DND-41 (cell line): ENCODE measurements at regions not wholly inside any gene's neighbourhood (a gene's known extent, or its start where the extent isn't known, plus 50 kb on each side); places are given as distances from the start of the nearest gene placed in this dataset.
A peak's percentile ranks its signal among the peaks of the same experiment; 100 is the strongest.

Experiments
- ATAC-seq: fragments of 200-7000 bp; cut with Tn5 transposase; 3 replicates; pipeline ENCODE4 v1.9.1; 2021; ENCODE audit warnings: low read depth; ENCODE audit not compliant: insufficient read depth
- DNase-seq: peaks from one replicate; pipeline ENCODE4 v3.0.0-alpha.2; 2020
- H2AFZ ChIP-seq: 2 replicates; pipeline ENCODE4 v1.6.0; 2012; ENCODE audit warnings: low read depth, low read length
- H3K27ac ChIP-seq: 2 replicates; pipeline ENCODE4 v1.5.1; 2012; ENCODE audit warnings: low read length, inconsistent platforms
- H3K27me3 ChIP-seq: fragments of 200-600 bp; sonication (generic); 2 replicates; pipeline ENCODE4 v1.6.0; 2012; ENCODE audit warnings: low read length, mild to moderate bottlenecking, inconsistent platforms; ENCODE audit not compliant: insufficient read depth, poor library complexity
- H3K36me3 ChIP-seq: 2 replicates; pipeline ENCODE4 v1.5.1; 2012; ENCODE audit warnings: low read length, inconsistent platforms; ENCODE audit not compliant: insufficient read depth
- H3K4me1 ChIP-seq: 2 replicates; pipeline ENCODE4 v1.5.1; 2012; ENCODE audit warnings: mild to moderate bottlenecking, low read length; ENCODE audit not compliant: insufficient read depth
- H3K4me2 ChIP-seq: 2 replicates; pipeline ENCODE4 v1.6.0; 2012; ENCODE audit warnings: mild to moderate bottlenecking, moderate library complexity, low read length, inconsistent platforms; ENCODE audit not compliant: insufficient read depth
- H3K4me3 ChIP-seq, 2 experiments: fragments of 200-600 bp in 1 of 2; shearing (Covaris generic) in 1 of 2; 2 replicates each; pipeline ENCODE4 v1.5.1; 2012 to 2016; ENCODE audit warnings: inconsistent platforms in 2 of 2, low read length in 2 of 2, mild to moderate bottlenecking in 2 of 2, low read depth in 1 of 2, moderate library complexity in 1 of 2
- H3K79me2 ChIP-seq: 2 replicates; pipeline ENCODE4 v1.6.0; 2012; ENCODE audit warnings: low read length, inconsistent platforms; ENCODE audit not compliant: insufficient read depth
- H3K9ac ChIP-seq: 2 replicates; pipeline ENCODE4 v1.6.0; 2012; ENCODE audit warnings: low read depth, mild to moderate bottlenecking, inconsistent platforms, low read length, moderate library complexity
- H3K9me3 ChIP-seq: 2 replicates; pipeline ENCODE4 v1.5.1; 2012; ENCODE audit warnings: low read length, moderate library complexity, mild to moderate bottlenecking, inconsistent platforms; ENCODE audit not compliant: insufficient read depth, severe bottlenecking
- H4K20me1 ChIP-seq: 2 replicates; pipeline ENCODE4 v1.6.0; 2012; ENCODE audit warnings: low read length; ENCODE audit not compliant: insufficient read depth
- EZH2 ChIP-seq: IDR thresholded peaks from 3 replicates; pipeline ENCODE4 v1.6.1; 2012; ENCODE audit warnings: borderline replicate concordance, low read depth, mild to moderate bottlenecking, moderate library complexity, low read length, inconsistent platforms; ENCODE audit not compliant: severe bottlenecking
- TF ChIP-seq, protein P1 (sequence below): IDR thresholded peaks from 2 replicates; pipeline ENCODE4 v1.5.1; 2012; ENCODE audit warnings: borderline replicate concordance, low read length, moderate library complexity, mild to moderate bottlenecking; ENCODE audit not compliant: poor library complexity, severe bottlenecking; ENCODE audit errors: extremely low read depth

DNA sequence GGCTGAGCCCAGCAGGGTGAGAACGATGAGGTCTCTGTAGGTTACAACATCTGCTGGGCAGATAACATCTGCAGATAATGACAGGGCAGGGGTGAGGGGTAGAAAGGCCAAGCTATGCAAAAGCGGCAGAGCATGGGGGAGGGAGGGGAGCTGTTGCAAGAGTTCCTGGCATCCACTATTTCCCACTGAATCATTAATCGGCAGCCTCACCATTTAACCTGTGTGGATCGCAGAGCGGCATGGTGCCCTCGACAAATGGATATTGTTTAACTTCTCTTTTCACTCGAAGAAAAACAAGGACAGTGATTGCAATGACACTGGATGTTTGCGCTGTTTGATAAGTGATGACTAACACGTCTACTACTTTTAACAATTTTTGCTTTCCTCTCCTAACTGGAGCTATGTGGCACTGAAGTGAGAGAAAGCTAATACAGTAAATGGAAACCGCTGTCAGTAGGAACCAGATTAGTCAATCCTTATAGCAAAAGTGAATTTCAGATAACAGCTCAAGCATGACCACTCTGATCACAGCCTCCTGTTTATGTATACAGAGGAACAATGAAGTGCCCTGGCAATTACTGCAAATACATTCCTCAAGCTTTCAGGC is 381.5 kb downstream of the TFAP2A start:
- Histone ChIP-seq H4K20me1 (no peaks in the 10 kb centered on the region), H3K9me3 (no peaks in the 10 kb centered on the region), H3K4me3 (no peak overlapping the region), H3K79me2 (no peaks in the 10 kb centered on the region), H2AFZ (no peak overlapping the region), H3K36me3 (no peaks in the 10 kb centered on the region), H3K4me2 (no peak overlapping the region), H3K27ac (no peak overlapping the region), H3K27me3 (no peaks in the 10 kb centered on the region), H3K9ac (no peak overlapping the region), H3K4me1 (no peaks in the 10 kb centered on the region)
- ATAC-seq (no peak), DNase-seq (no peak)
- TF ChIP-seq, protein P1, sequence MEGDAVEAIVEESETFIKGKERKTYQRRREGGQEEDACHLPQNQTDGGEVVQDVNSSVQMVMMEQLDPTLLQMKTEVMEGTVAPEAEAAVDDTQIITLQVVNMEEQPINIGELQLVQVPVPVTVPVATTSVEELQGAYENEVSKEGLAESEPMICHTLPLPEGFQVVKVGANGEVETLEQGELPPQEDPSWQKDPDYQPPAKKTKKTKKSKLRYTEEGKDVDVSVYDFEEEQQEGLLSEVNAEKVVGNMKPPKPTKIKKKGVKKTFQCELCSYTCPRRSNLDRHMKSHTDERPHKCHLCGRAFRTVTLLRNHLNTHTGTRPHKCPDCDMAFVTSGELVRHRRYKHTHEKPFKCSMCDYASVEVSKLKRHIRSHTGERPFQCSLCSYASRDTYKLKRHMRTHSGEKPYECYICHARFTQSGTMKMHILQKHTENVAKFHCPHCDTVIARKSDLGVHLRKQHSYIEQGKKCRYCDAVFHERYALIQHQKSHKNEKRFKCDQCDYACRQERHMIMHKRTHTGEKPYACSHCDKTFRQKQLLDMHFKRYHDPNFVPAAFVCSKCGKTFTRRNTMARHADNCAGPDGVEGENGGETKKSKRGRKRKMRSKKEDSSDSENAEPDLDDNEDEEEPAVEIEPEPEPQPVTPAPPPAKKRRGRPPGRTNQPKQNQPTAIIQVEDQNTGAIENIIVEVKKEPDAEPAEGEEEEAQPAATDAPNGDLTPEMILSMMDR = no peak
- no peak for TF ChIP-seq EZH2

DNA sequence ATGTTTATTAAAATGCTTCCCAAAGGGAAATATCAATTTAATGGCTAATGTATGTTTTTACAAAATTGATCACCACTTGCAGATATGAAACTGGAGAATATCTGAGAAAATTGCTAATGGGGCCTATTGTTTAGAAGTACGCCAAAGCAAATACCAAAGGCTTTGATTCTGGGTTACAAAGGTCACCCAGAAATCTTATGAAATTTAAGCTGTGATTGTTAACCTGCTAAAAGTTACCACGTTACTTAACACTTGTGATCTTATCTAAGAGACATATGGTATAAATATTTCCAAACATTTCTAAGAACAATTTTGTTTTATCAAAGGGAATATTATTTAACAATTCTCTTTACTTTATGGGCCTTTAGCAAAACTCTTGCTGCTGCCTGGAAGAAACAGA is 383.3 kb downstream of the TFAP2A start:
- no peak overlapping the region for H3K4me3 ChIP-seq
- H3K4me1 ChIP-seq = no peaks in the 10 kb centered on the region
- H4K20me1 ChIP-seq = no peaks in the 10 kb centered on the region
- H3K9ac ChIP-seq = no peak overlapping the region
- DNase-seq (no peak), ATAC-seq (no peak)
- H3K27me3 ChIP-seq = no peaks in the 10 kb centered on the region
- H3K27ac ChIP-seq = no peak overlapping the region
- H3K36me3 ChIP-seq = no peaks in the 10 kb centered on the region
- no peaks in the 10 kb centered on the region for H3K9me3 ChIP-seq
- no peak for TF ChIP-seq EZH2
- TF ChIP-seq, protein P1 = no peak
- no peak overlapping the region for H3K4me2 ChIP-seq
- H3K79me2 ChIP-seq = no peaks in the 10 kb centered on the region
- H2AFZ ChIP-seq = no peak overlapping the region

DNA sequence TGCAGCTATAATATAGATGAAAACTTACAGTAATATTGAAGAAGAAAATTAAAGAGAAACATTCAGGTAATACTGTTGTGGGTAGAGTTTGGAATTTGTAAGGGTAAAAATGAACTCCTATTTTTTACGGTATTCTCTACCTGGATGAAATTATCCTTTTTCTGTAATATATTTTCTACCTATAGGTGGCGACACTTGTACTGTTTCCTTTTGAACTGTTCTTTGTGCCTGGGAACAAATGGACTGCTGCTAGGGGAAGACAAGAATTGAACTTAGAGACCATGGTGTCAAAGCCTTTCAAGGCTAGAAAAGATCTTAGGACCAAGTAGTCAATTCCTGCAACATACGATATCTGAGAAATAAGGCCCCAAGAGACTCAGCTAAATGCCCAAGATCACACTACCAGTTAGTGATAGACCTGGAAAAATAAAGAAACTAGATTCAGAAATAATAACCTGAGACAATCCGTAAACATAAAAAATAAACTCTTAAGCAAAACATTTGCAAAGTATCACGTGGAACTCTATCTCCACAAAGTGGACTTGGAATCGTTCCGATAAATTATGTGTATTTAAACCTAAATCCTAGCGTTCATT is 383.8 kb downstream of the TFAP2A start:
- Histone ChIP-seq H2AFZ (no peak overlapping the region), H3K9me3 (no peaks in the 10 kb centered on the region), H3K4me2 (no peak overlapping the region), H3K27ac (no peak overlapping the region), H3K9ac (no peak overlapping the region), H3K27me3 (no peaks in the 10 kb centered on the region), H3K4me3 (no peak overlapping the region), H3K79me2 (no peaks in the 10 kb centered on the region), H4K20me1 (no peaks in the 10 kb centered on the region), H3K36me3 (no peaks in the 10 kb centered on the region), H3K4me1 (no peaks in the 10 kb centered on the region)
- TF ChIP-seq, protein P1 = peak; percentile 55
- TF ChIP-seq EZH2 = no peak
- ATAC-seq (no peak), DNase-seq (no peak)
